ENCODE measurements at regions not wholly inside any gene's neighbourhood (a gene's known extent, or its start where the extent isn't known, plus 50 kb on each side); places are given as distances from the start of the nearest gene placed in this dataset.

DNA sequence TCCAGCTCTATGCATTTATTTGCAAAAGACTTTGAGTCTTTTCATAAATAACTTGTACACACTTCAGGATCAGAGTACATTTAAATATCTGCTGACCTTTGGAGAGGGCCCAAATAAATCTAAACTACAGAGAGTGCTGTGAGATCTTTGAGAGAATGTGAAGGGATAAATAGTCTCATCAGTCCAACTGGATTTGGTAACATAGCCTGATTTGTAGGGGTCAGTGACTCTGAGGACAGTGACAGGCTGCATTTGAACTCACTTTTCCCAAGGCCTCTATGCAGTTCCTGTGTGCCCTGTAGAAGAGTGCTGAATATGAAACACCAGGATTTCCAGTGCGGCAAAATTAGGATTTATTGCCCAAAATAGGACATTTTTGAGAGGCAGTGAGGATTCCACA lies 136.2 kb downstream of the ZPLD1 start:
- no peak for TF ChIP-seq EP300 (IDR thresholded peaks at IDR 0.05)
- TF ChIP-seq, protein P1, sequence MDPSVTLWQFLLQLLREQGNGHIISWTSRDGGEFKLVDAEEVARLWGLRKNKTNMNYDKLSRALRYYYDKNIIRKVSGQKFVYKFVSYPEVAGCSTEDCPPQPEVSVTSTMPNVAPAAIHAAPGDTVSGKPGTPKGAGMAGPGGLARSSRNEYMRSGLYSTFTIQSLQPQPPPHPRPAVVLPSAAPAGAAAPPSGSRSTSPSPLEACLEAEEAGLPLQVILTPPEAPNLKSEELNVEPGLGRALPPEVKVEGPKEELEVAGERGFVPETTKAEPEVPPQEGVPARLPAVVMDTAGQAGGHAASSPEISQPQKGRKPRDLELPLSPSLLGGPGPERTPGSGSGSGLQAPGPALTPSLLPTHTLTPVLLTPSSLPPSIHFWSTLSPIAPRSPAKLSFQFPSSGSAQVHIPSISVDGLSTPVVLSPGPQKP (IDR thresholded peaks at IDR 0.05; ENCODE audit: low read depth, low read length) = no peak
- no peak for TF ChIP-seq HOXA7 (CRISPR knock-in tag; IDR thresholded peaks at IDR 0.05)
- TF ChIP-seq ESRRA (IDR thresholded peaks at IDR 0.05; ENCODE audit: borderline replicate concordance, low read length) = no peak
- TF ChIP-seq, protein P2, sequence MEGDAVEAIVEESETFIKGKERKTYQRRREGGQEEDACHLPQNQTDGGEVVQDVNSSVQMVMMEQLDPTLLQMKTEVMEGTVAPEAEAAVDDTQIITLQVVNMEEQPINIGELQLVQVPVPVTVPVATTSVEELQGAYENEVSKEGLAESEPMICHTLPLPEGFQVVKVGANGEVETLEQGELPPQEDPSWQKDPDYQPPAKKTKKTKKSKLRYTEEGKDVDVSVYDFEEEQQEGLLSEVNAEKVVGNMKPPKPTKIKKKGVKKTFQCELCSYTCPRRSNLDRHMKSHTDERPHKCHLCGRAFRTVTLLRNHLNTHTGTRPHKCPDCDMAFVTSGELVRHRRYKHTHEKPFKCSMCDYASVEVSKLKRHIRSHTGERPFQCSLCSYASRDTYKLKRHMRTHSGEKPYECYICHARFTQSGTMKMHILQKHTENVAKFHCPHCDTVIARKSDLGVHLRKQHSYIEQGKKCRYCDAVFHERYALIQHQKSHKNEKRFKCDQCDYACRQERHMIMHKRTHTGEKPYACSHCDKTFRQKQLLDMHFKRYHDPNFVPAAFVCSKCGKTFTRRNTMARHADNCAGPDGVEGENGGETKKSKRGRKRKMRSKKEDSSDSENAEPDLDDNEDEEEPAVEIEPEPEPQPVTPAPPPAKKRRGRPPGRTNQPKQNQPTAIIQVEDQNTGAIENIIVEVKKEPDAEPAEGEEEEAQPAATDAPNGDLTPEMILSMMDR (IDR thresholded peaks at IDR 0.05) = no peak
- TF ChIP-seq NPAS2 (CRISPR knock-in tag; IDR thresholded peaks at IDR 0.05; ENCODE audit: borderline replicate concordance) = no peak
- TF ChIP-seq, protein P3, sequence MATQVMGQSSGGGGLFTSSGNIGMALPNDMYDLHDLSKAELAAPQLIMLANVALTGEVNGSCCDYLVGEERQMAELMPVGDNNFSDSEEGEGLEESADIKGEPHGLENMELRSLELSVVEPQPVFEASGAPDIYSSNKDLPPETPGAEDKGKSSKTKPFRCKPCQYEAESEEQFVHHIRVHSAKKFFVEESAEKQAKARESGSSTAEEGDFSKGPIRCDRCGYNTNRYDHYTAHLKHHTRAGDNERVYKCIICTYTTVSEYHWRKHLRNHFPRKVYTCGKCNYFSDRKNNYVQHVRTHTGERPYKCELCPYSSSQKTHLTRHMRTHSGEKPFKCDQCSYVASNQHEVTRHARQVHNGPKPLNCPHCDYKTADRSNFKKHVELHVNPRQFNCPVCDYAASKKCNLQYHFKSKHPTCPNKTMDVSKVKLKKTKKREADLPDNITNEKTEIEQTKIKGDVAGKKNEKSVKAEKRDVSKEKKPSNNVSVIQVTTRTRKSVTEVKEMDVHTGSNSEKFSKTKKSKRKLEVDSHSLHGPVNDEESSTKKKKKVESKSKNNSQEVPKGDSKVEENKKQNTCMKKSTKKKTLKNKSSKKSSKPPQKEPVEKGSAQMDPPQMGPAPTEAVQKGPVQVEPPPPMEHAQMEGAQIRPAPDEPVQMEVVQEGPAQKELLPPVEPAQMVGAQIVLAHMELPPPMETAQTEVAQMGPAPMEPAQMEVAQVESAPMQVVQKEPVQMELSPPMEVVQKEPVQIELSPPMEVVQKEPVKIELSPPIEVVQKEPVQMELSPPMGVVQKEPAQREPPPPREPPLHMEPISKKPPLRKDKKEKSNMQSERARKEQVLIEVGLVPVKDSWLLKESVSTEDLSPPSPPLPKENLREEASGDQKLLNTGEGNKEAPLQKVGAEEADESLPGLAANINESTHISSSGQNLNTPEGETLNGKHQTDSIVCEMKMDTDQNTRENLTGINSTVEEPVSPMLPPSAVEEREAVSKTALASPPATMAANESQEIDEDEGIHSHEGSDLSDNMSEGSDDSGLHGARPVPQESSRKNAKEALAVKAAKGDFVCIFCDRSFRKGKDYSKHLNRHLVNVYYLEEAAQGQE (IDR thresholded peaks at IDR 0.05) = no peak
- TF ChIP-seq POLR2A (IDR thresholded peaks at IDR 0.05; ENCODE audit: low read length) = no peak
- no peak for TF ChIP-seq POLR2AphosphoS2 (conservative IDR thresholded peaks at IDR 0.05; ENCODE audit: low read length)
- TF ChIP-seq, protein P4, sequence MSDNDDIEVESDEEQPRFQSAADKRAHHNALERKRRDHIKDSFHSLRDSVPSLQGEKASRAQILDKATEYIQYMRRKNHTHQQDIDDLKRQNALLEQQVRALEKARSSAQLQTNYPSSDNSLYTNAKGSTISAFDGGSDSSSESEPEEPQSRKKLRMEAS (IDR thresholded peaks at IDR 0.05) = no peak
- TF ChIP-seq RAD21 (conservative IDR thresholded peaks at IDR 0.05 in 1 of 2, IDR thresholded peaks at IDR 0.05 in 1 of 2) = no peak

All from A549 (cell line).